DOHH2 (cell line): ENCODE measurements at regions not wholly inside any gene's neighbourhood (a gene's known extent, or its start where the extent isn't known, plus 50 kb on each side); places are given as distances from the start of the nearest gene placed in this dataset.

Experiments used
- H3F3A ChIP-seq: fragments of 200-600 bp; sonication (generic), shearing (Covaris generic); 2 replicates; pipeline ENCODE4 v1.6.0; 2016; ENCODE audit warnings: antibody characterized with exemption, mild to moderate bottlenecking; ENCODE audit not compliant: control insufficient read depth, insufficient read depth
- H3K27ac ChIP-seq: fragments of 200-600 bp; sonication (generic); 2 replicates; pipeline ENCODE4 v1.5.1; 2014; ENCODE audit warnings: low read depth, mild to moderate bottlenecking, low read length, moderate library complexity
- H3K27me3 ChIP-seq: fragments of 200-600 bp; sonication (generic); 2 replicates; pipeline ENCODE4 v1.6.1; 2014; ENCODE audit warnings: mild to moderate bottlenecking, low read length, mixed read lengths; ENCODE audit not compliant: control insufficient read depth
- H3K36me3 ChIP-seq: fragments of 200-600 bp; sonication (generic); 2 replicates; pipeline ENCODE4 v1.6.1; 2014; ENCODE audit warnings: mild to moderate bottlenecking, low read length, moderate library complexity, mixed read lengths; ENCODE audit not compliant: control insufficient read depth
- H3K4me1 ChIP-seq: fragments of 200-600 bp; sonication (generic); 2 replicates; pipeline ENCODE4 v1.6.1; 2014; ENCODE audit warnings: mild to moderate bottlenecking, low read length, mixed read lengths; ENCODE audit not compliant: control insufficient read depth
- H3K4me2 ChIP-seq: fragments of 200-600 bp; sonication (generic); 2 replicates; pipeline ENCODE4 v1.6.0; 2014; ENCODE audit warnings: mild to moderate bottlenecking, low read length, moderate library complexity
- H3K4me3 ChIP-seq: fragments of 200-600 bp; sonication (generic); 2 replicates; pipeline ENCODE4 v1.5.1; 2014; ENCODE audit warnings: mild to moderate bottlenecking, low read length, mixed read lengths
- H3K79me2 ChIP-seq: fragments of 200-600 bp; sonication (generic); 2 replicates; pipeline ENCODE4 v1.6.1; 2014; ENCODE audit warnings: mild to moderate bottlenecking, low read length, mixed read lengths; ENCODE audit not compliant: control insufficient read depth
- H3K9me2 ChIP-seq: fragments of 200-600 bp; sonication (generic); replicated peaks from 2 replicates; pipeline ENCODE4 v1.6.1; 2014; ENCODE audit warnings: mild to moderate bottlenecking, low read length, mixed read lengths; ENCODE audit not compliant: control insufficient read depth
- H3K9me3 ChIP-seq: fragments of 200-600 bp; sonication (generic); 2 replicates; pipeline ENCODE4 v1.6.1; 2014; ENCODE audit warnings: antibody characterized with exemption, low read length, mixed read lengths; ENCODE audit not compliant: control insufficient read depth, insufficient read depth
- H4K20me1 ChIP-seq: fragments of 200-600 bp; sonication (generic); 2 replicates; pipeline ENCODE4 v1.6.0; 2014; ENCODE audit warnings: low read depth, mild to moderate bottlenecking, antibody characterized with exemption, low read length, moderate library complexity; ENCODE audit not compliant: control insufficient read depth, insufficient read depth
- EZH2phosphoT487 ChIP-seq: fragments of 200-600 bp; sonication (generic); IDR thresholded peaks from 2 replicates; pipeline ENCODE4 v1.6.1; 2017; ENCODE audit warnings: borderline replicate concordance, mild to moderate bottlenecking, antibody characterized with exemption, low read length, moderate library complexity, mixed read lengths
- TF ChIP-seq, protein P1 (sequence below): fragments of 200-600 bp; sonication (generic); IDR thresholded peaks from one replicate; pipeline ENCODE4 v1.5.1; 2014; ENCODE audit warnings: antibody characterized with exemption, mild to moderate bottlenecking, low read depth, low read length; ENCODE audit not compliant: poor library complexity, severe bottlenecking

DNA sequence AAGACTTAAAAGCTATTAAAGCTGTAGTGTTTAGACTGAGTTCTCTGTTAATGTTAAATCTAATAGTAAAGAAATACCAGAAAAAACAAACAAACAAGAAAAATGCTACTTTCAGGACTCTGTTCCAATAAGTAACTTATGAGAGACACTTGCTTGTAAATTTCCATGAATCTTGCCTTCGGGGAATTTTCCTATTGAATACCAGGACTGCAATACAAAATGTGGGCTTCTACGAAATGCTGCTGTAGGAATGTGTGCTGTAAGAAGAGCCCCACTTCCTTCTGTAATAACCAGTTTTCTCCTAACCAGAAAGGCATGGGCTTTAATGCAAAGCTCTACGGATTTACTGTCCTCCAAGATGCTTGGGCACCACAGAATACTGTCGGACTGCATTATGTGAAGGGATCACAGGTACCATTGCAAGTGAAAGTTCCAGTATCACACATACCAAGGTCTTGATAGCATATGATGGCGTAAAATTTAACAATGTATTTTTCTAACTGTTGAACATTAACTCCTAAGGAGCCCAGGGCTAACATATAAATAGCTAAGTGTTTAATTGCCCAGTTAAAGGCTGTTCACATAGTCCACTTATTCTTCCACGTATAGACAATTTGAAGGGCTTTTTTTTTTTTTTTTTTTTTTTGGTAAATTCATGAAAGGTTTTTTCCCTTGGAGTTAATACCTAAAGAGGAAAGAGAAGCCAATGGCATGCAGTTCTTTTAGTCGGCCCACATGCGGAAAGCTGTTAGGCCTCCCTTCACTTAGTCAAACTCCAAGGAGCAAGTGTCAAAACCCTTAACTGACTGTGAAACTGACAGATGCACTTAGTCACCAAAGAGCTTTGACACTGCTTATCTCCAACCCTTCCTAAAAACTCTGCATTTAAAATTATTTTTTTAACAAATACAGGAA, 564.0 kb upstream of the POU3F3 start:
- H3K4me3 ChIP-seq, result no peak overlapping the region
- no peaks in the 10 kb centered on the region for H3K79me2 ChIP-seq
- H3F3A ChIP-seq, result no peaks in the 10 kb centered on the region
- TF ChIP-seq, protein P1, sequence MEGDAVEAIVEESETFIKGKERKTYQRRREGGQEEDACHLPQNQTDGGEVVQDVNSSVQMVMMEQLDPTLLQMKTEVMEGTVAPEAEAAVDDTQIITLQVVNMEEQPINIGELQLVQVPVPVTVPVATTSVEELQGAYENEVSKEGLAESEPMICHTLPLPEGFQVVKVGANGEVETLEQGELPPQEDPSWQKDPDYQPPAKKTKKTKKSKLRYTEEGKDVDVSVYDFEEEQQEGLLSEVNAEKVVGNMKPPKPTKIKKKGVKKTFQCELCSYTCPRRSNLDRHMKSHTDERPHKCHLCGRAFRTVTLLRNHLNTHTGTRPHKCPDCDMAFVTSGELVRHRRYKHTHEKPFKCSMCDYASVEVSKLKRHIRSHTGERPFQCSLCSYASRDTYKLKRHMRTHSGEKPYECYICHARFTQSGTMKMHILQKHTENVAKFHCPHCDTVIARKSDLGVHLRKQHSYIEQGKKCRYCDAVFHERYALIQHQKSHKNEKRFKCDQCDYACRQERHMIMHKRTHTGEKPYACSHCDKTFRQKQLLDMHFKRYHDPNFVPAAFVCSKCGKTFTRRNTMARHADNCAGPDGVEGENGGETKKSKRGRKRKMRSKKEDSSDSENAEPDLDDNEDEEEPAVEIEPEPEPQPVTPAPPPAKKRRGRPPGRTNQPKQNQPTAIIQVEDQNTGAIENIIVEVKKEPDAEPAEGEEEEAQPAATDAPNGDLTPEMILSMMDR, result no peak
- TF ChIP-seq EZH2phosphoT487, result no peak
- no peaks in the 10 kb centered on the region for H3K9me2 ChIP-seq
- H3K4me1 ChIP-seq, result no peaks in the 10 kb centered on the region
- H3K27me3 ChIP-seq, result no peaks in the 10 kb centered on the region
- H4K20me1 ChIP-seq, result no peaks in the 10 kb centered on the region
- H3K36me3 ChIP-seq, result no peaks in the 10 kb centered on the region
- H3K4me2 ChIP-seq, result no peak overlapping the region
- H3K27ac ChIP-seq, result no peak overlapping the region
- H3K9me3 ChIP-seq, result no peaks in the 10 kb centered on the region

DNA sequence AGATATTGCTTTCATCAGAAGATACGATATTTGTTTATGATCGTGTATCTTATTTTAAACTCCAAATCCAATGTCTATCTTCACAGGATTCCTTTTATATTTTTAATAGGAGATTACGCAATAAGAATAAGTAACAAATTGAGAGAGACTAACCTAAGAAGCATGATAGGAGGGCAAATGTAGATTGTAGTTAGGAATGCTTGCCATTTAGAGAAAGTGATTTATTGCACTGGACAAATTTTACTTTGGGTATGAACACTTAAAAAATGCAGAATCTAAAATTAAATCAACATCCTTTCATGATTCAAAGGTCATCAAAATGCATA, 563.4 kb upstream of the POU3F3 start:
- Histone ChIP-seq H3K79me2 (no peaks in the 10 kb centered on the region), H3K4me3 (no peak overlapping the region), H3K27ac (no peak overlapping the region), H3K4me1 (no peaks in the 10 kb centered on the region), H3K36me3 (no peaks in the 10 kb centered on the region), H3K9me2 (no peaks in the 10 kb centered on the region), H3F3A (no peaks in the 10 kb centered on the region), H3K4me2 (no peak overlapping the region), H3K27me3 (no peaks in the 10 kb centered on the region), H4K20me1 (no peaks in the 10 kb centered on the region), H3K9me3 (no peaks in the 10 kb centered on the region)
- TF ChIP-seq, protein P1, result no peak
- TF ChIP-seq EZH2phosphoT487, result no peak

DNA sequence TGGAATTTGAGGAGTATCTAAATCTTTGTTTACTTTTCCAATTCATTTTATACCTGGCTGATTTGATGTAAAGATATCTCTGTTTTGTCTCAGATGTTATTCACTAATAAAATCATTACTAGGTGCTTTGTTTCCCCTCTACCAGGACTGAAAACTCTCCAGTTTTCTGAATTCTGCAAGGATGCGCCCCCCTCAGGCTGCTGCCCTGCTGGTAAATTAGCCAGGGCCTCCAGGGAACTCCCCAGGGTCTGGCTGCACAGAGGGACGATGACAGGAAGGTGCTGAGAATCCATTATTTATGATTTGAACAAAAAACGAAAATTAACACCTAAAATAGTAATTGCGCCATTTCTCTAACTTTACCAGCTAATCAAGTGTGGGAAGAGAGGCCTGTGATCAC, 541.2 kb upstream of the POU3F3 start:
- Histone ChIP-seq H3K27ac (no peak overlapping the region), H3K4me1 (peaks cover 12% of the 10 kb centered on the region), H3K27me3 (no peaks in the 10 kb centered on the region), H4K20me1 (no peaks in the 10 kb centered on the region), H3K36me3 (no peaks in the 10 kb centered on the region), H3K79me2 (no peaks in the 10 kb centered on the region), H3F3A (no peaks in the 10 kb centered on the region), H3K4me3 (no peak overlapping the region), H3K9me2 (no peaks in the 10 kb centered on the region), H3K4me2 (no peak overlapping the region), H3K9me3 (peaks cover 2% of the 10 kb centered on the region; the same call in 1 of the 2 replicates)
- TF ChIP-seq, protein P1, result peak; percentile 13
- no peak for TF ChIP-seq EZH2phosphoT487
